ENCODE measurements at regions not wholly inside any gene's neighbourhood (a gene's known extent, or its start where the extent isn't known, plus 50 kb on each side); places are given as distances from the start of the nearest gene placed in this dataset.

- no peak for TF ChIP-seq POLR2A (IDR thresholded peaks at IDR 0.05)
- TF ChIP-seq EP300 (IDR thresholded peaks at IDR 0.05), result no peak
Measured at GRCh38 chr6:76472858-76473257, 400.4 kb upstream of the IMPG1 start.
